ENCODE measurements at regions not wholly inside any gene's neighbourhood (a gene's known extent, or its start where the extent isn't known, plus 50 kb on each side); places are given as distances from the start of the nearest gene placed in this dataset.
"Not testable (repeated sequence)": the region's sequence is repeated elsewhere in the genome, so short reads cannot be mapped to it uniquely, and the experiment has no call there.

DNA sequence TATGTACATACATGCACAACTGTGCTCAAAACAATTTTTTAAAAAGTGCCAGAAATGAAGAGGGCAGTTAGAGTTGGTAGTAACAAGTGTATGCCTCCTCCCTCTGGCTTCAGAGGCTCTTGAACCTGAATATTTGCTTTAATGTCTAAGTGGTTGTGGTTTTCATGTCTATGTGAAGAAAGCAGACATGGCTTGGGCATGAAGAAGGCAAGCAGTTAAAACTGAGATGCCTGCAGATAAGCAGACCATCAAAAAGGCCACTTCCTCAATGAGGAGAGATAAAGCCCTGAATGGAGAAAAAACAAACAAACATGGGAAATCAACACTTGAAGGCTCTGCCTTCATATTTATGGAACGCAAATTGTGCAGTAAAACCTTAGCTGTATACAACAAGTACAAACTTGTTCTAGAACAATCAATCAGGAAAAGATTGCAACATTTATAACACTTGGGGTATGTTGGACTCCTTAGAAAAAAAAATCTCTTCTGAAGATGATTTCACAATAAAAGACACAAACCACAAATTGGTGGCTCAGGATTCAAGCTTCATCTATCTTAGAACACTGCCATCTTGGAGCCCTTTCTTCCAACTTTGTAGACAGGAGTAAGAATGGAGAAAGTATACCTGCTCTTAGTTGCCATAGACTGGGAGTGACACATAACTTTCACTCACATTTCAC is 52.7 kb upstream of the PLA2G4A start:
- no peak for DNase-seq

DNA sequence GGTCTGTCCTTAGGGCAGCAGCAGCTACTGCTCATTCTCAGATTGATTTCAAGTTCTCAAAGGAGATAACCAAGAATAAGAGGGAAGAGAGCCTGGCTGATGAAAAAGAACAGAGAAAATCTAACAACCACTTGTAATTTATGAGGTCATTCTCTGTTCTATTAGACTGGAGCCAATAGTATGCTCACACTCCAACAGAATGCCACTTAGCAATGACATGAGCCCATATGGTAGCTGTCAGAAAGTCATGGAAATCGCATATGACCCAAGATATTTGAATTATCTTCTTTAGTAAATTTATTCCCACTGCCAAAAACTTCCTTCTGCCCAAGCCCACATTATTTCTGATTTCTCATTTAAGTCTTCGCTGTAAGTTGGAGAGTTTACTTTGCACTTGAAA is 53.7 kb upstream of the PLA2G4A start:
- peak; percentile 17 for DNase-seq

DNA sequence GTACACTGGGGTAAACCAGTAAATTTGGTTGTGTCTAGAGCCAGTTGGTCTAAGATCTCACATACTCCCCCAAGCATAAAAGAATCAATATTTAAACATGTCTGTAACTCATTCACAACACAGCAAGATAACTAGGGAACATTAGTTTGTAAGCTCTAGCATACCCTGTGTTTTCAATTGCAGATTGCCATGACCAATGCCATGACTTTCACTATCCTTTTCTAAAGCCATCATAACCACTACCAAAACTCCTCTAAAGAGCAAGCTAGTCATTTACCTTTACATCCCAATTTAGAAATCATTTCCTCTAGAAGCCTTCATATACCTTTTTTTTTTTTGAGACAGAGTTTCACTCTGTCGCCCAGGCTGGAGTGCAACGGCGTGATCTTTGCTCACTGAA is 56.5 kb upstream of the PLA2G4A start:
- no peak for DNase-seq

DNA sequence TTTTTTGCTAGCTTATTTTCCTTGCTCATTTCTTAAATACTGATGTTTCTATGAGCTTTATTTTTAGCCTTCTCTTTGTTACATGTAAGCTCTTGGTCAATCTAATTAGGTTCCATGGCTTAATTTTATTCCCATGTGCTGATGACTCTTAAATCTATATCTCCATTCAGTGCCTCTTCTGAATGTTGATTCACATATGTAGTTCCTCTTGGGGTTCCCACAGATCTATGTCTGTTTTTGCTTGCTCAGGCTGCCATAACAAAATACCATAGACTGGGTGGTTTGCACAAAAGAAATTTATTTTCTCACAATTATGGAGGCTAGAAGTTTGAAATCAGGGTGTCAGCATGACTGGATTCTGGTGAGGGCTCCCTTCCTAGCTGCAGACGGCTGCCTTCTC is 58.3 kb upstream of the PLA2G4A start:
- DNase-seq, result no peak

DNA sequence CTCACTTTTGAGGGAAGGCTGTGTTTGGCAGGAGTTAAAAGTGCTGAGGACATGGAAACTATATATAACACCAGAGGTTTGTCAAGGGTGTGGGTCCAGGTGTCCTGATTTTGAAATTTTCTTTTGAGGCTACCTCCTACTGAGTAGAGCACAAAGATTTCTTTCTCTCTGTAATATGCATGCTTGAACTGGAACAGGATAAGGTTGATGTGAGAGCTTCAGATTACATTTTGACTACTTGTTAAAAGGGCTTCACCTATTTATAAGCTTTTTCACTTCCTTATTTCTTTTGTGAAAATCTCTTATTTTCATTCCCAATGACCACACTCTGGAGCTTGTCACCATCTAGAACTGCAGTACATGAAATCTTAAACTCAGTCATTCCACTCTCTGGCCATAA is 59.8 kb upstream of the PLA2G4A start:
- DNase-seq, result no peak

DNA sequence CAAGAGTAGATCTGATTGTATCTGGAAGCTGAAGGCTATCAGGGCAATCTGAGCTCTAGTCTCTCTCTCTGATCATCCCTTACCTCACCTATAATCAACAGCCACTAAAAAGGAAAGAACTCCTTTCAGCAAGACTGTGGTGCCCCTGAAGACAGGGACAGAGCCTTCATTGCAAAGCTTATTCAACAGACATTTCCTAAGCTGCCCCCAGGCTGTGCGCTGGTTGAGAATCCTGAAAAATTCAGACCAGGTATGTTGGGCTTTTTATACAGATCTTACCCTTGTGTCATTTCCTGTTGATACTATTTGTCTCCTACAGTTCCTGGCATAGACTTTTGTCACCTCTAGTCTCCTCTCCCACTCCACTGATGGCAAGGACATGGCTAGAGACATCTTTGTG is 63.3 kb upstream of the PLA2G4A start:
- no peak for DNase-seq

DNA sequence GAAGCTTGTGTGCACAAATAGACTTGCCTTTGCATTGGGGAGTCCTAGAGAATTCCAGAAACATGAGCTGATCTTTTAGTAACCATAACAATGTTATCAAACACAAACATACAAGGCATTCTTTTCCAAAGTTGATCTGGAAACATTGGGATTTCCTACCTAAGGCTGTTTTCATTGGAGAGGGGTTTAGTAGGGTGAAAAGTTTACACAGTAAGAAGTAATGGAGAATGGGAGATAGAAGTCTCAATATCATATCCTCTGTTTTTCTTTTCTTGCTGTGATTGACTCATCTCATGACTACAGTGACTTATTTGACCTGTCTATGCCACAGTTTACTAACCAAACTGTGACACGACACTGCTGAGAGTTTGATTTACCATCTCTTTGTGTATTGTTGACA is 65.6 kb upstream of the PLA2G4A start:
- DNase-seq, result no peak

DNA sequence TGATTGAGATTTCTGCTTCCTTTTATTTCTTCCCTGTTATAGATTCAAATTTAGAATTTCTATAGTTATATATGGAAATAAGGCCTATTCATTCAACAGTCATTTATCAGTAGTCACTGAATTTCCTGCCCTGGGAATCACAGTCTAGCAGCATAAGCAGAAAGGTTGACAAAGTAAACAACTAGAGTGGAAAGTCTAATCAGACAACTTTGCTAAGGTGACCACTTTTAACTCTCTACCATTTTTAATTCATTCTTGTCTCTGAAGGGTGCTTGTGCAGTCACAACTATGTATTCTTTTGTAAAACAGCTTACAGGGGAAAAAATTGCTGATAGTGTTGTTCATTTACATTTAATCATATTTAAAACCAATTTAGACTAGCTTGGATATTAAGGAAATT is 66.1 kb upstream of the PLA2G4A start:
- no peak for DNase-seq

DNA sequence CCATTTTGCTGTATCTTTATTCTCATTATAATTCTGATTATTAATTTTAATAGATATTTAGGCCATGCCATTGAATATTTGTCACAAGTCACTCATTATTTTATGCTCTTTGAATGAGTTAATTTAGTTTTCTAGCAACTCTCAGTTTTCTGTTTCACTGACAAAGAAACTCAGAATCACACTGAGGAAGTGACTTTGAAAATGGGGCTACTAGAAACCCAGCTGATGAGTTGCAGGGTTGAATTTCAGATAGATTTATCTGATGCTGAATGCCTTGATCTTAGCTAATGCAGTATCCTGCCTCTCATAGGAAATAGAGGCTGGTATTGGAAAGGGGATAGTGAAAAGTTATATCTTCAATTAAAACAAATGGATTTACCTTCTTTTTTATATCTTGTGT is 67.4 kb upstream of the PLA2G4A start:
- no peak for DNase-seq

DNA sequence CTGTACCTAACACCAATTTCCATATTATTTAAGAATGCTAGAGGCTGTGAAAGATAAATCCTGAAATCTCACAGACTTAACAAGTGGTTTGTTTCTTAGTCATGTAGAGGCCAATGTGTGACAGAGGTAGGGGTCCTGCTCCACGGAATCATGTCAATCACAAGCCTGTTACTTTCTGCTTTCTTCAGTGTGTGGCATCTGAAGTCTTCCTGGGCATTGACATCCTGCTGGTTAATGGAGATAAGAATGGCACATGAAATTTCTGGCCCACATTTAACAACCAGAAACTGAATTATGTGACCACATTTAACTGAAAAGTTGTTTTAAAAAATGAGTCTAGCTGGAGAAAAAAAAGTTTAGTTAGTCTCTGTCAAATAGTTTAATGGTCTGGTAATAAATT is 68.3 kb upstream of the PLA2G4A start:
- no peak for DNase-seq

DNA sequence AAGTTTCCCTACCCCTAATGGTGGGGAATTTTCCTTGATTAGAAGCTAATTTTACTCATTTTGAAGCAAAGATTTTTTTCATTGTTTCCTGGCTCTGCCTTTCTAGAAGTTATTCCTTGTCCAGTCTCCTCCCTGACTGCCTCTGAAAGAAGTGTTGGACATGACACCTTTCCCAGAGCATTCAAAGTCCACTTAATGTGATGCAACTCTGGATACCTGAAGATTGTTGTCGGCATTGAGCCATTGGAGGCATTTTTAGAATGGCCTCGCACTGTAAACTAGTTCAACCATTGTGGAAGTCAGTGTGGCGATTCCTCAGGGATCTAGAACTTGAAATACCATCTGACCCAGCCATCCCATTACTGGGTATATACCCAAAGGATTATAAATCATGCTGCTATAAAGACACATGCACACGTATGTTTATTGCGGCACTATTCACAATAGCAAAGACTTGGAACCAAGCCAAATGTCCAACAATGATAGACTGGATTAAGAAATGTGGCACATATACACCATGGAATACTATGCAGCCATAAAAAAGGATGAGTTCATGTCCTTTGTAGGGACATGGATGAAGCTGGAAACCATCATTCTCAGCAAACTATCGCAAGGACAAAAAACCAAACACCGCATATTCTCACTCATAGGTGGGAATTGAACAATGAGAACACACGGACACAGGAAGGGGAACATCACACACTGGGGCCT is 69.7 kb upstream of the PLA2G4A start:
- not testable (repeated sequence) for DNase-seq

DNA sequence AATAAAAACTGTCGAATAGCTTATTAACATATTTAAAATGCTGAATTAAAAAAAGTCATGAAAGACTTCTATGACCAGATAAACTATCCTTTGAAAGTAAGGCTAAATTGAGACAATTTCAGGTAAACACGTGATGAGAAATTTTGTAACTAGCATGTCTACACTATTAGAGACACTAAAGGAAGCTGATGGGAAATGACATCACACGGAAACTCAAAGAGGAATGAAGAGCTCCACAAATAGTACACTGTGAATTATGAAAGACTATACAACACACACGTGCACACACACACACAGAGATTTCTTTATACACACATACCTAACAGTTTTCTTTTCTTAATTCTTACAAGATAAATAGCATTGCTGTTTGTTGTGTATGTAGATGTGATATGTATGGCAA is 70.9 kb upstream of the PLA2G4A start:
- no peak for DNase-seq

DNA sequence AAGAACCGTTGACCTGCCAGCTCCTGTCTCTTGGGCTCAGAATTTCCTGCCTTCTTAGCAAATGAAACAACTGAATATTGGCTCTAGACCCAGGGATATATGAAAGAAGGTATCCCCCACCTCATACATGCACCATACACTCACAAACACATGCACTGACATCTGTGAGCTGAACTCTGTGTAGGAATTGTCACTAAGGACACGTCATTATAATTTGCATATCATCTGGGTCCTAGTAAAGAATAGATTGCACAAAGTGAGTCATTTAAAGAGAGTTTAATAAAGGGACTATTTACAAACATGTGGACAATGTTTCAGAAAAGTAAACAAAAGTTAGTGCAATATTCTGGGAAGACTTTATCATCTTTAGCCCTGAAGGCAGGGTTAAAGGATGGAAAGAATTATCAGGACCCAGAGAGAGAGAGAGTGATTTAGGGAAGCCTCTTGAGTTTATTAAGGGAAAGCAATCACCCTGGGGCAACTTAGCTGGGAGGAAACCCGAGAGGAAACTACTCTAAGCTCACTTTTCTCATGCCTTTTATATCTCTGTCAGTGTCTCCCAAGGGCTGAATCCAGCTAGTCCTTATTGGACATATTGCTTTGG is 74.1 kb upstream of the PLA2G4A start:
- DNase-seq, result no peak

DNA sequence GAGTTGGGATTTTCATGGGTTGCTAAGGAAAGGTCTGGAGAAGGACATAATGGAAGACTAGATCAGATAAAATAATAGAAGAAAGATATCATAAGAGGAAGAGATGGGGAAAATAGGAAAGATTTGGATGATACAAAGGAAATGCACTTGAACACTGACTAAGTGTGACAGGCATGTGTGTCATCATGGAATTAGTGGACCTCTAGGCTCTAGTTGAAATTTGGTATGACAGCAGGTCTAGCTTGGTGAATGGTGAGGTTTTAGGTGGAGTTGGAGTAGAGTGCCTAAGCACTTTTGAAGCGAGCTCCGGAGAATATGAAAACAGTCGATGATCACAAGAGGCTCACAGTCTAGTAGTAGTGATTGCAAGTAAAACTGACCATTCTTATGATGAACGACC is 73.0 kb upstream of the PTGS2 start:
- DNase-seq, result no peak

DNA sequence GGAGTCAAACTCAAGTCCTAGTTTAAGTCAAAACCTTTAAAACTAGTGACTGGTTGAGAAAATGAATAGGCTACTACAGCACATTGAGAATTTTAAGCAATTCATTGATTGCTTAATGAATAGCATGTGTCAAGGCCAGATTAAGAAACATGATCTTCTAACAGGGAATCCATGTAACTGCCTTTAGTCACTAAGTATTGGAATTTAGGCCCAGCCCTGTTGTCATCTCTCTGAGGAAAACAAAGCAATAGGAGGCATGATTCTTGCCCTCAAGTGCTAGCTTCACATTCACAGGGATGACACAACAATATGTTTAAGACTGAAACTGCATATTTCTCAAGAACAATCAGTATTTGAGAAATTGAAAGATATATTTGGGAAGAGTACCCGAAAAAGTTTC is 70.0 kb upstream of the PTGS2 start:
- no peak for DNase-seq

DNA sequence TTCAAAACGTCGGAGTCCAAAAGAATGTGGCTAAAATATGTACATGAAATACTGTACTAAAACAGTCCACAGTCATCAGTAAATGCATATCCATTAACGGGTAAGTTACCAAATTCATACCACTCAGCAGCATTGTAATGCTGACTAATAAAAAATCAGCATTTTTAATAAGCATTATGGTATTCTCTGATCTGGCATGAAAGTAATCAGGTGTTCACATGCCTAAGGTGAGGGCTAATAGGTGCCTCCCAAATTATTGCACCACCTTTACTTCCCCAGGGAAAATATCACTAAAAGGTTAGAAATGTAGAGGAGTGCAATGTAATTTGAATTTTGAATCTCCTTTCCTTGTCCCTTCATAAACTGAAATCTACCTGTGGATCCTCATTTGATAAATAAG is 69.6 kb upstream of the PTGS2 start:
- DNase-seq, result no peak

DNA sequence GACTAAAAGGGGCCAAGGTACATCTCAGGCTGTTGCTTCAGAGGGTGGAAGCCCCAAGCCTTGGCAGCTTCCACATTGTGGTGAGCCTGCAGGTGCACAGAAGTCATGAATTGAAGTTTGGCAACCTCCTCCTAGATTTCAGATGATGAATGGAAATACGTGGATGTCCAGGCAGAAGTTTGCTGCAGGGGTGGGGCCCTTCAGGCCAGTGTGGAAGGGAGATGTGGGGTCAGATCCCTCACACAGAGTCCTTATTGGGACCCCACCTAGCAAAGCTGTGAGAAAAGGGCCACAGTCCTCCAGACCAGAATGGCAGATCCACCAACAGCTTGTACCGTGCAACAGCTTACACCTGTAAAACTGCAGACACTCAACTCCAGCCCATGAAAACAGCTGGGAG is 67.4 kb upstream of the PTGS2 start:
- DNase-seq, result no peak

DNA sequence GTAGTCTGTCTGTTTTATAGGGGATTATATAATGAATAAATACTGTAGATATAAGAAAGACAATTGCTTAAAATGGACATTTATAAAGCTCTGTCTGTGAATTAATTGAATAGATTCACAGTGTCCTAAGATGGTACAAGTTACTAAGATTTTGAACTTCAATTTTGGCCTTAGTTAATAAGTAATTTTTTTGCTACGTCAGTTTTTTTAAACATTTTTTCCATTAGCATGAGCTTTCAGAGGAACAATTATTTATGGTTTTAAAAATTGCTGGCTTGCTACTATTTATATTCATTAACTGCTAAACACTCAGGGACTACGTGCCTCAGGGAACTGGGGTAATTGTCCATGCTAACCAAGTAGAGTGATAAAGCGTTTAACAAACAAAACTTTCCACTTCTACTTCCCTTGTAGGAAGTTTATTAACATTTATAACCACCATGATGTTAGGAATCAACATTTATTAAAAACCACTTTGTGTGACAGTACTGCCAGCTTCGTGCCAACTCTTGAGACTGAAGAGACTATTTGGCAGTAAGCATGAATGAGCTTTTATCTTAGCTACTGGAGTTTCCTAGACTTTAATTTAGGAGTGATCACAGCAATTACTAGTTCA is 65.4 kb upstream of the PTGS2 start:
- DNase-seq, result no peak

DNA sequence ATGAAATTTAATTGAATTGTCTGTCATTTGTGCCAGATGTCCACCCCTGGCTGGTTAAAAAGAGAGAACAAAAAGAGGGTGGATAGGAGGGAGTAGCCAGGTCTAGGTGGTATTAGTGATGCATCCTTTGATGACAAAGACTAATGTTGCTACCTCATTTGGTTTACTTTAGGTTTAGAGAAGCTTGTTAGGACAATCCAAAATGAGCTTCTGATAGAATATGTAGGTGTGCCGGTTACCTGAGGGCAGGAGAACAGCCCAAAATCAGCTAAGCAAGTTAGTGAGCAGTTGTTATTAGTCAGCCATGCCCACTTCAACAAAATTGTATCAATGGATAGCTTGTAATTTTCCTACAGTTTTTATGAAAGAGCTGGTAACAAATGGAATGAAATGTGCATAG is 61.4 kb upstream of the PTGS2 start:
- DNase-seq, result no peak

DNA sequence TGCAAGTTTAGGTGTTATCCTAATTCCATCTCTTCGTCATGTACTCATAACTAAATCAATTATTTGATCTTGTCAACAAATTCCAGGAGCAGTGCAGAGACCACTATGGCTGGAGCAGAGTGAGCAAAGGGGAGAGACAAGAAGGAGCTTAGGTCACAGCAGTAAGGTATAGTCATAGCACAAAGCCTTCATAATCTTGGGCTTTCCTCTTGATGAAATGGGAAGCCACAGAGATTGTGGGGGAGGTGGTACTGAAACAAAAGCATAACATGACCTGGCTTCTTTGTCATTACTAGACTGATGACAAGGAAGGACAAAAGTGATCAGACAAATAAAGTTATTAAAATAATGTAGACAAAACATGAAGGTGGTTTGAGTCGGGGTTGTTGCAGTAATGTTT is 60.1 kb upstream of the PTGS2 start:
- DNase-seq, result no peak

DNA sequence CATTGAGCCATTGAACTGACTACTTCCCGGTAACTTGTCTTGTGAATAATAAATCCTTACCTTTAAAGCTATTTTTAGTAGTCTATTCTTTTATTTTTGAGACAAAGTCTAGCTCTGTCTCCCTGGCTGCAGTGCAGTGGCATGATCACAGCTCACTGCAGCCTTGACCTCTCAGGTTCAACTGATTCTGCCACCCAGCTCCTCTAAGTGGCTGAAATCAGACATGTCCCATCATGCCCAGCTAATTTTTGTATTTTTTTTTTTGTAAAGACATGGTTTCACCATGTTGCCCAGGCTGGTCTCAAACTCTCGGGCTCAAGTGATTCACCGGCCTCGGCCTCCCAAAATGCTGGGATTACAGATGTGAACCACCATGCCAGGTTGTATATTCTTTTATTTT is 59.3 kb upstream of the PTGS2 start:
- no peak for DNase-seq

DNA sequence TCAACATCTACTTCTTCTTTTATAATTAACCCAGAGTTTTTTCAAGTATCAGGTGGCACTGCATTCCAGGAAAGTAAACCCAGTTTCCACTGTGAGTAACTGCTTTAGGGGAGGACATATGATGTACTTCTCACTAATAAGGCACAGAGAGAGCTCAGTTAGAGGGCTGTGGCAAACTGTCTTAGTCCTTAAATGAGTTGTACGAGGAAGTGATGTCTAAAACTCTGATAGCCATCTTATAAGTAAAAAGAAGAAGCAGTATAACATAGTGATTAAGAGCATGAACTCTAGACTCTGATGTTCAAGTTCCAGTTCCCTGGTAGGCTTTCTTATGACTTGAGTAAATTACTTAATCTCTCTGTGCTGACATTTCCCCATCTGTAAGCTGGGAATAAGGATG is 58.7 kb upstream of the PTGS2 start:
- DNase-seq, result no peak

DNA sequence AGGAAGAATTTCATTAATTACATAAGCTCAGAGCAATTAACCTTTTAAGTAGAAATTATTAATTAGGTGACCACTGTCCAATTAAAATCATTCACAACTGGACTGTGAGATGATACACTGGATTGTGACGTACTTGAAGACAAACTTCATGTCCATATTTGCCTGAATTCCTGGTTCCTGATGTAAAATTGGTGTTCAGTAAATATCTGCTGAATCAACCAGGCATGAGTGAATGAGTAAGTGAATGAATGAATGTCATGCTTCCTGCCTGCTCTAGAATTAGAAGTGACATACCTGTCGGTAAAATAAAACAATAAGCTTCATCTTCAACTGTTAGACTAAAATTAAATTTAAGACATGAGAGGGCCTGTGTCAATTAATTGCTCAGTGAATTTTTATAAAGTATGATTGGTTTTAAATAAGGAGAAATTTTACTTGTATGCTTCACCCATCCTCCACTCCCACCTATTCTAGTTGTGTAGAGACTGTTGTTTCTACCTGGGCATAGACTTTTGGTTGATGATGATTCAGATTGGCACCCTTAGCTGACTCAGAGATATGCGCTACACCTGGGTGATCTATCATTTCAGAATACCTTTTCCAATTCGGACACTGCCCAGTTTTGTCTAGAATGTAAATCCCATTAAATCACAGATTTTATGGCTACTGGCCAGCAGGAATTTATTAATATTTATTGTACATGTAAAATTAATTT is 56.9 kb upstream of the PTGS2 start:
- no peak for DNase-seq

DNA sequence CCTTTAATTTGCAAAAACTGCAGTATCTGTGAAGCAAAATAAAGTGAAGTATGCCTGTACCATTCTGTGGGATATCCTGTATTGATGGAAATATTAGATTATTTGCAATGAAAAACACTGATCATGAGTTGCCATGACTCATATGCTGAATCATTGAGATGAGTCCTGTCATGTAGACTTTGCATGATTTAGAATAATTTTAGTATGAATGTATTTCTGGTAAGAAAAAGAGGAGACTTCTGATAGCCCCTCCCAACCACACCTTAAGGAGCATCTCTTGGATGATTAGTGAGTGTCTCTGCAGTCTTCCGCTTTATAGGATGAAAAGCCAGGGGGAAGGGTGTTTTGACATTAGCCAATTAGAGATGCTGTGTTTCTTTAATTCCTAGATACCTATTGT is 55.2 kb upstream of the PTGS2 start:
- no peak for DNase-seq
